Spleen (tissue), 7 donors: ENCODE measurements at regions not wholly inside any gene's neighbourhood (a gene's known extent, or its start where the extent isn't known, plus 50 kb on each side); places are given as distances from the start of the nearest gene placed in this dataset.

Source experiments
- CTCF ChIP-seq, 11 experiments: fragments of 200-600 bp in 7 of 11; fragments of 450-650 bp in 4 of 11; sonication (generic) in 4 of 11; IDR thresholded peaks in 8 of 11; conservative IDR thresholded peaks in 3 of 11; 1 replicate in 7 of 11; 2 replicates in 4 of 11; pipeline versions ENCODE4 v1.4.0 to v1.8.0; 2016 to 2021; ENCODE audit warnings: antibody characterized with exemption in 11 of 11, inconsistent platforms in 4 of 11, mild to moderate bottlenecking in 1 of 11
- POLR2A ChIP-seq, 3 donors: fragments of 450-650 bp; IDR thresholded peaks; one replicate each; pipeline ENCODE4 v1.5.1; 2017; ENCODE audit warnings: antibody characterized with exemption in 3 of 3, mild to moderate bottlenecking in 1 of 3
- donor health status: DM: no; HTN: no; CAD: no; lungs with moderate emphysema.
- donor health status: DM: no; HTN: no; CAD: no.
- donor health status: DM: no; HTN: no; CAD: no.

- TF ChIP-seq POLR2A (IDR thresholded peaks at IDR 0.05) (no peak), CTCF (IDR thresholded peaks at IDR 0.05 in 8 of 11, conservative IDR thresholded peaks at IDR 0.05 in 3 of 11) (no peak)
Observed at GRCh38 chr5:67407979-67408378, 211.4 kb upstream of the CD180 start.
